ENCODE measurements at regions not wholly inside any gene's neighbourhood (a gene's known extent, or its start where the extent isn't known, plus 50 kb on each side); places are given as distances from the start of the nearest gene placed in this dataset.

DNA sequence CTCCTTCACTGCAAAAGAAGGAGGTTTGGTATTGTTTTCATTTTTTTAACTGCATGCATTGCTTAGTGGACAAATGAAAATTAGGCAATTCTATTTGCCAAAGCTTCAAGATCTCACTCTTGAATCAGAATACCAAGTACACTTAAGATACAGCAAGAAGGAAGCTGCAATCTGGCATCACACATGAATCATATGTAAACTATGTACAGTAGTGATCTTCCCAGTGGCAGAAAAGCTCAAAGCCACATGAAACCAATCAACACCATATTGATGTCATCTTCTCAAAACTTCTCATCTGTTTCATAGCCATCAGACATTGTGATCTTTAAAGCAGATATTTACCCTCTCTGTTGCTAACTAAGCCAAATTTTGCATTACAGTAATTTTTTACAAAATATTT lies 550.1 kb downstream of the LTN1 start:
- TF ChIP-seq, protein P1, sequence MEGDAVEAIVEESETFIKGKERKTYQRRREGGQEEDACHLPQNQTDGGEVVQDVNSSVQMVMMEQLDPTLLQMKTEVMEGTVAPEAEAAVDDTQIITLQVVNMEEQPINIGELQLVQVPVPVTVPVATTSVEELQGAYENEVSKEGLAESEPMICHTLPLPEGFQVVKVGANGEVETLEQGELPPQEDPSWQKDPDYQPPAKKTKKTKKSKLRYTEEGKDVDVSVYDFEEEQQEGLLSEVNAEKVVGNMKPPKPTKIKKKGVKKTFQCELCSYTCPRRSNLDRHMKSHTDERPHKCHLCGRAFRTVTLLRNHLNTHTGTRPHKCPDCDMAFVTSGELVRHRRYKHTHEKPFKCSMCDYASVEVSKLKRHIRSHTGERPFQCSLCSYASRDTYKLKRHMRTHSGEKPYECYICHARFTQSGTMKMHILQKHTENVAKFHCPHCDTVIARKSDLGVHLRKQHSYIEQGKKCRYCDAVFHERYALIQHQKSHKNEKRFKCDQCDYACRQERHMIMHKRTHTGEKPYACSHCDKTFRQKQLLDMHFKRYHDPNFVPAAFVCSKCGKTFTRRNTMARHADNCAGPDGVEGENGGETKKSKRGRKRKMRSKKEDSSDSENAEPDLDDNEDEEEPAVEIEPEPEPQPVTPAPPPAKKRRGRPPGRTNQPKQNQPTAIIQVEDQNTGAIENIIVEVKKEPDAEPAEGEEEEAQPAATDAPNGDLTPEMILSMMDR (IDR thresholded peaks at IDR 0.05; ENCODE audit: insufficient read depth, low read depth, low read length, missing control alignments), result no peak
- H3K4me3 ChIP-seq (ENCODE audit: low read length), result no peak overlapping the region
- DNase-seq (ENCODE audit: low read depth), result peak; percentile 65

GRCh38 chr21:28442085-28442484 lies 550.6 kb downstream of the LTN1 start:
- no peak overlapping the region for H3K4me3 ChIP-seq (ENCODE audit: low read length)
- TF ChIP-seq, protein P1 (IDR thresholded peaks at IDR 0.05; ENCODE audit: insufficient read depth, low read depth, low read length, missing control alignments), result no peak
- DNase-seq (ENCODE audit: low read depth), result no peak

DNA sequence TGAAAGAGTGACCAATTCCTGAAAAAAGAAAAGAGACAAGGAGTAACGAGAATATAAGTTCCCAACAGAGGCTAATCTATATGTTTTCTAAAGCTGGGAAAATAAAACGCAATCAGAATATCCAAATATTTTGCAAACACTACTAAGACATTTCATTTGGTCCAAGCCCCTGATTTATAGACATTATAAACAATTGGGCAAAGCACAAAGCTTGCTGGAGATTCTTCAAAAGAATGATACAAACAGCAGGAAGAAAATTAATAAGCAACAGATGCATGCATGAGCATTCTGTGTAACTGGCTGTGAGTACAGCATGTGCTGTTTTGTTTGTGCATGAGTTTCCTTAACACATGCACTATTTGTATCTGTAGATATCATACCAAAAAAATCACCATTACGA lies 552.9 kb downstream of the LTN1 start:
- TF ChIP-seq, protein P1 (IDR thresholded peaks at IDR 0.05; ENCODE audit: insufficient read depth, low read depth, low read length, missing control alignments), result no peak
- no peak overlapping the region for H3K4me3 ChIP-seq (ENCODE audit: low read length)
- DNase-seq (ENCODE audit: low read depth), result no peak

DNA sequence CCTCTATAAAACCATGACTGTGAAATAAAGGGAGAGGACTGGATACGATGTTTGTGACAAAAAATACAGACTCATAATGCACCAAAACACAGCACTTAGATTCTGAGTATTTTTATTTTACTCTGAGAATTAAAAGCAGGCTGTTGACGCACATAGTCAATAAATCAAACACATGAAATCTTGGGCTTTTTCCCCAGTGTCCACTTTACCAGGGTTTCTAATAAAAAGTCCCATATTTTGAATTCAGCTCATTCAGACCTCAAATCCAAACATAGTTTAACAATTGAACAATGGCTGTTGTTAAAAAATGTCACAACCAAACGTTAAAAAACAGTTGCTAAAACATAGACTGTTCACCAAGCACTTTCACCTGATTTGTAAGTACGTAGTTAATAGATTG lies 553.4 kb downstream of the LTN1 start:
- H3K4me3 ChIP-seq (ENCODE audit: low read length), result no peak overlapping the region
- no peak for DNase-seq (ENCODE audit: low read depth)
- TF ChIP-seq, protein P1 (IDR thresholded peaks at IDR 0.05; ENCODE audit: insufficient read depth, low read depth, low read length, missing control alignments), result no peak

DNA sequence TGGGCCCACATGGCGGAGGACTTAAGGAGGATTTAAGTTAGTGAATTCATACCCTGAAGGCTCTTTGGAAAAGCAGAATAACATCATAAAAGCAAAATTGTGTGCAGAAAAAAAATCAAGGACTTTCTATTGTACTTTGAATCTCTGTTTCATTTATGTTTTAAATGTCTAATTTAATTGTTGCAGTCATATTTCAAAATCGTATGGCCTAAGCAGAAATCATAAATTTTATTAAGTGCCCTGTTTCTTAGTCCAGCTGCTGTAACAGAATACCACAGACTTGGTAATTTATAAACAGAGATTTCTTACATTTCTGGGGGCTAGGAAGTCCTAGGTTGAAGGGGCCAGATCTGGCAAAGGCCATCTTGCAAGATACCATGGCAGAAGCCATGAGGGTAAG lies 555.6 kb downstream of the LTN1 start:
- H3K4me3 ChIP-seq (ENCODE audit: low read length), result no peak overlapping the region
- TF ChIP-seq, protein P1 (IDR thresholded peaks at IDR 0.05; ENCODE audit: insufficient read depth, low read depth, low read length, missing control alignments), result no peak
- DNase-seq (ENCODE audit: low read depth), result no peak

DNA sequence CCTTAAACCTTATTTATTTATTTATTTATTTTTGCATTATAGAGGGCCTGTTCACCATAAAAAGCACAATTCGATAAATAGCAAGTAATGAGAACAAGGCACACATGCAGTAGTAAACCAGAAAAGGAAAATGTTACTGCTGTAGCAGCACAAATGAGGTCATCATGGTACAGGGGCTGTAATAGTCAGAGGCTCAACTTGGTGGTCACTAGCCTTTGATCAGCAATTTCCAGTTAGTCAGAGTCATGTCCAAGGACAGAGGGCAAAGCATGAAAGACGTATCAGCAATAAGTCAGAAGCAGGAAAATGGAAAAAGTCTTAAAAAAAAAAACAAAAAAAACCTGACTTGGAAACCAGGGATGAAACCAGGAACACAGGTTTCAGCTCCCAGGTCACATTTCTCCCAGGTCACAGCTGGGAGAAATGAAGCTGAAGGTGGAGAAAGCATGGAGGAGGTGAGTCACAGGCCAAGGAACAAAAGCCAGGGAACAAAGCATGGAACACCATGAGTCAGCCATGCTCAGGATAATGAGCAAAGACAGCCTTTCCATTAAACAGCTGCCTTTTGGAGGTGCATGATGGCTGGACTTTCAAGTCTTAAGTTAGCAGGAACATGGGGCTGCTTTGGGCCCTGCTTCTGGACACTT lies 556.3 kb downstream of the LTN1 start:
- H3K4me3 ChIP-seq (ENCODE audit: low read length), result no peak overlapping the region
- peak; percentile 84 for DNase-seq (ENCODE audit: low read depth)
- TF ChIP-seq, protein P1 (IDR thresholded peaks at IDR 0.05; ENCODE audit: insufficient read depth, low read depth, low read length, missing control alignments), result no peak

GRCh38 chr21:28431527-28432200 lies 561.0 kb downstream of the LTN1 start:
- no peak for DNase-seq (ENCODE audit: low read depth)
- no peak overlapping the region for H3K4me3 ChIP-seq (ENCODE audit: low read length)
- TF ChIP-seq, protein P1 (IDR thresholded peaks at IDR 0.05; ENCODE audit: insufficient read depth, low read depth, low read length, missing control alignments), result no peak
